ENCODE measurements at regions not wholly inside any gene's neighbourhood (a gene's known extent, or its start where the extent isn't known, plus 50 kb on each side); places are given as distances from the start of the nearest gene placed in this dataset.

DNA sequence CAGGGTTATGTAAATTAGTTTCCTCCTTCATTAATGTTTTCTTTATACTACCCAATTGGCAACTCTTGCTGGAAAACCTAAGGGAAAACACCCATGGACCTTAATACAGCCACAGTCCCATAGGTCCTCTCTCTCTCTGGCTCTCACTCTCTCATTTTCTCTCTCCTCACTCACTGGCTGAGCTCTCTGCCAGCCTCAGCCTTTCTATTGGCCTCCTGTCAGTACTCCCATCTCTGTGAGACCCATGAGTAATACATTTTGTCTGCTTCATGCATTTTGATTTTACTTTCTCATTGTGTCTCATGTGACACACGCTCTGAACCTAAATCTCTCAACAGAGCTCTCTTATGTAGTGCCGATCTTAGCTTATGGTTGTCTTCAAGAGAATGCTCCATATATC, 907.5 kb downstream of the C6orf118 start:
- TF ChIP-seq, protein P1, sequence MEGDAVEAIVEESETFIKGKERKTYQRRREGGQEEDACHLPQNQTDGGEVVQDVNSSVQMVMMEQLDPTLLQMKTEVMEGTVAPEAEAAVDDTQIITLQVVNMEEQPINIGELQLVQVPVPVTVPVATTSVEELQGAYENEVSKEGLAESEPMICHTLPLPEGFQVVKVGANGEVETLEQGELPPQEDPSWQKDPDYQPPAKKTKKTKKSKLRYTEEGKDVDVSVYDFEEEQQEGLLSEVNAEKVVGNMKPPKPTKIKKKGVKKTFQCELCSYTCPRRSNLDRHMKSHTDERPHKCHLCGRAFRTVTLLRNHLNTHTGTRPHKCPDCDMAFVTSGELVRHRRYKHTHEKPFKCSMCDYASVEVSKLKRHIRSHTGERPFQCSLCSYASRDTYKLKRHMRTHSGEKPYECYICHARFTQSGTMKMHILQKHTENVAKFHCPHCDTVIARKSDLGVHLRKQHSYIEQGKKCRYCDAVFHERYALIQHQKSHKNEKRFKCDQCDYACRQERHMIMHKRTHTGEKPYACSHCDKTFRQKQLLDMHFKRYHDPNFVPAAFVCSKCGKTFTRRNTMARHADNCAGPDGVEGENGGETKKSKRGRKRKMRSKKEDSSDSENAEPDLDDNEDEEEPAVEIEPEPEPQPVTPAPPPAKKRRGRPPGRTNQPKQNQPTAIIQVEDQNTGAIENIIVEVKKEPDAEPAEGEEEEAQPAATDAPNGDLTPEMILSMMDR (IDR thresholded peaks at IDR 0.05; ENCODE audit: insufficient read depth, low read depth, low read length): no peak
- no peak for TF ChIP-seq EZH2 (IDR thresholded peaks at IDR 0.05; ENCODE audit: insufficient read depth, low read length)
